Activated T-helper 9 cell treated with anti-CD3 and anti-CD28 coated beads, Interleukin-2, amount 50 U/mL, for 16 hours (primary cell): ENCODE measurements at regions not wholly inside any gene's neighbourhood (a gene's known extent, or its start where the extent isn't known, plus 50 kb on each side); places are given as distances from the start of the nearest gene placed in this dataset.

Experiments used
- DNase-seq: peaks from one replicate; pipeline ENCODE4 v3.0.0-alpha.2; 2020; ENCODE audit warnings: low read depth

- DNase-seq: no peak
Observed at GRCh38 chr21:25329227-25329825, 278.0 kb downstream of the MRPL39 start.

- DNase-seq: no peak
Observed at GRCh38 chr21:25328736-25329135, 278.5 kb downstream of the MRPL39 start.

DNA sequence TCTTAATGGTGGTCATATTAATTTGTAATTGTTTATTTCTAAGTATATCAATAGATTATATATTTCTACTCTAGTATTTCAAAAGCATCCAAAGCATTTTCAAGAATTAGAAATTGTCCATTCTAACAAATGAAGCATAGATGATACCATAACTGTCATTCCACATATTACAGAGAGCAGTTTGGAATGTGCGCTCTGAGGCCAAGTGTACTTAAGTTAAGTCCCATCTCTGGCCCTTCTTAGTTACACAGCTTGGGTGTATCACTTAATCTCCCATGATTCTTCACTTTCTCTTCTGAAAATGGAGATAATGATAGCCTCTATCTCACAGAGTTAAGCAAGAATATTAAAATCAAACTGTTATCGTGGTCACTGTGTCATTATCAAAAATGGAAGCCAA is 281.1 kb downstream of the MRPL39 start:
- no peak for DNase-seq

DNA sequence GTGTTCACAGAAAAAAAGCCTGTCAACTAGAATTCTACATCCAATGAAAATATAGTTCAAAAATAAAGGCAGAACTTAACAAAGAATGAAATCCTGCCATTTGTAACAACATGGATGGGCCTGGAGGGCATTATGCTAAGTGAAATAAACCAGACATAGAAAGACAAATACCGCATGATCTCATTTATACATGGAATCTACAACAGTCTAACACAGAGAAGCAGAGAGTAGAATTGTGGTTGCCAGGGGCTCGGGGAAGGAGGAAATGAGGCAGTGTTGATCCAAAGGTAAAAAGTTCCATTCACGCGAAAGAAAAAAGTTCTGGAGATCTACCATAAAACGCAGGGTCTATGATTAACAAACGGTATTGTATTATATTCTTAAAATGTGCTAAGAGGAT is 282.6 kb downstream of the MRPL39 start:
- no peak for DNase-seq

- DNase-seq: no peak
Observed at GRCh38 chr21:25323356-25323949, 283.8 kb downstream of the MRPL39 start.

DNA sequence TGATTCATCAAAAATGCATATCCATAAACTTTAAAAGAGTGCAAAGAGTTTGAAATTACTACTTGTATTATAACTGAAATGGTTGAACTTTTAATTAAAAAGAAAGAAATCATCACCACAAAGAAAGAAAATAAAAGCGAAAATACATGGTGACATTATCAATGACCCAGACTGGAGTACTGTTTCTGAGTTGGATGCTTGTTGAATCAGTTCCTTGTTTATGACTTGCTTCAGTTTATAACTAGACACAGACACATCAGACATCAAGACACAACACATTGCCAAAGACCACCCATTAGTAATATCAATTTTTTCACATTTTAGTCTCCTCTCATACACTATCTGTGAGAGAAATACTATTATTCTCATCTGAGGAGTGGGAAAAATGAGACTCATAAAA is 293.0 kb downstream of the MRPL39 start:
- no peak for DNase-seq

DNA sequence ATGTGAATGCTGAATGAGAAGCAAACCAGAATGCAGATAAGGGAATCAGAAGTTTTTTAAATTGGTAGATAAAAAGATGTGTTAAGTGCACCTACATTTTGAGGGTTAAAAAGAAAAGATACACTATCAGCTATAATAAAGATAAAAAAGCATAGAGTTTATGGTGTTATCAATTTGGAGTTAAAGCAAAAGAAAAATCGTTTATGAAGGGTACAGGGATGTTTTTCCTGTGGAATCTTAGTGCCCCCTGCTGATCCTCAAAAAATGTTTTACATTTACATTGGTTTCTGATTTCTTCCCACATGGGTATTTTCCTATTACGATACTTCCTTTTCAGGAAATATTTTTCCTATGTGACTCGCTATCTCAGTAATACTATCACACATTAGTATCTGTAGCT is 293.5 kb downstream of the MRPL39 start:
- DNase-seq: no peak

- DNase-seq: no peak
Observed at GRCh38 chr21:25307489-25307888, 299.8 kb downstream of the MRPL39 start.

DNA sequence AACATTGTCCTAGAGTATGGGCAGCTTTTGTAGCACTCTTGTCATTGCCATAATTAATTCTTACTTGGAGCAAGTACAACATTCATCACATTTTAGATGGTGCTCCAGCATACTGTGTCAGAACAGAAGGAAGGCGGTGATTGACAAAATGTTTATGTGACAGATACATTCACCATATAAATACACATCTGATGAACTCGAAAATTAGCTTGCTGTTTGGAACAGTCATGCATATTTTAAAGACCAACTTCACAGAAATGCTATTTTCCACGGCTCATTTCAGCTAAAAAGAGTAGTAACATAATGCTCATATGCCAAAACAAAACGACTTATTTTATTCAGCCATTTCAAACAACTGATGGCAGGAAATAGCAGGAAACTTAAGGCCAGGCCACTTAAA is 302.7 kb downstream of the MRPL39 start:
- no peak for DNase-seq

GRCh38 chr21:25300632-25301031 is 306.6 kb downstream of the MRPL39 start:
- no peak for DNase-seq

GRCh38 chr21:25298512-25299491 is 308.5 kb downstream of the MRPL39 start:
- DNase-seq: no peak

GRCh38 chr21:25297117-25297516 is 310.2 kb downstream of the MRPL39 start:
- DNase-seq: no peak

DNA sequence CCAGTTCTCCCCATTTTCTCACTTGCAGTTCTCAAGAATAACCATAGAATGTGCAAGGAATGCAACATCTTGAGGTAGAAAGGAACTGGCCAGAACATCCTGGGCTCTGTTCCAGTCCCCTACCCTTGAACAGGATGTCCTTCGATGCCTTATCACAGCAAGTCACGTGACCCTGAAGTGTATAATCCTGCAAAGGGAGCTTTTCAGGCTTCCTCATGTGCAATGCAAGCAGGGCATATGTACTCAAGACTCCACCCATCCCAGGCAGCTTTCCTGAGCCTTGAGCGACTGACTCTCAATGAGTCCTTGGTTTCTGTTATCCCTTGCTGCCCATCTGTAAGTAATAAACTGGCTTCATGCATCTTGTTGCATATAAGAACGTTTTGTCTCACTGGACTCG is 311.0 kb downstream of the MRPL39 start:
- no peak for DNase-seq

DNA sequence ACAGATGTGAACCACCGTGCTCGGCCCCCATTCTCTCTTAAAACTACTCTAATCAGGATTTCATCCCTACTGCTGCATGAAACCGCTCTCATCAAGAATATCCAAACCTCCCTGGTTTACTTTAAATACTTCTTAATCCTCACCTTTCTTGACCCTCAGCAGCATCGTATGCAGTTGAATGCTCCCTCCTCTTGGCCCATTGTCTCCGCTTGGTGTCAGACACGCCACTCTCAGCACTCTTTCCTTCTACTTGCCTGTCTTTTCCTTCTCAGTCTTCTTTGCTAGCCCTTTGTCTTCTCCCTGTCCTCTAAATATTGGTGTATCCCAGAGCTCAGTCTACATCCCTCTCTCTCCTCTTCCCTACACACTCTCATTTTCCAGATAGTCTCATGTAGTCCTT is 314.9 kb downstream of the MRPL39 start:
- DNase-seq: no peak

- no peak for DNase-seq
Observed at GRCh38 chr21:25283720-25284119, 323.6 kb downstream of the MRPL39 start.

DNA sequence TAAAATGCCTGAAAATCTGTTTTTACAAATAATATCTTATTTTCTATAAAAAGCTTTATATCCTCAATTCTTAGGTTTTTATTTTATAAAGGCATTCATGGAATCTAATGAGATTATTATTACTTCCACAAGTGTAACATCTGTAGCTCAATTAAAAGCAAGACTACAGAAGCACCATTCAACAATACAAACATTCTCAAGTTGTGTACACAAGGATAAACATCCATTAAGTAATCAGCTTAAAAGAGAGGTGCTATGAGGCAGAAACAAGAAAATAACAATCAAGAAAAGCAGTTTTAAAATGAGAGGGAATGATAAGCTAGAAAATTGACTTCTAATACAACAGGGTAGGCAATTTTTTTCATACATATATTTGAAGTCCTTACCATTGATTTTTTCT is 326.1 kb downstream of the MRPL39 start:
- no peak for DNase-seq

- DNase-seq: no peak
Observed at GRCh38 chr21:25280061-25280460, 327.2 kb downstream of the MRPL39 start.

- DNase-seq: no peak
Observed at GRCh38 chr21:25273959-25274358, 333.3 kb downstream of the MRPL39 start.

DNA sequence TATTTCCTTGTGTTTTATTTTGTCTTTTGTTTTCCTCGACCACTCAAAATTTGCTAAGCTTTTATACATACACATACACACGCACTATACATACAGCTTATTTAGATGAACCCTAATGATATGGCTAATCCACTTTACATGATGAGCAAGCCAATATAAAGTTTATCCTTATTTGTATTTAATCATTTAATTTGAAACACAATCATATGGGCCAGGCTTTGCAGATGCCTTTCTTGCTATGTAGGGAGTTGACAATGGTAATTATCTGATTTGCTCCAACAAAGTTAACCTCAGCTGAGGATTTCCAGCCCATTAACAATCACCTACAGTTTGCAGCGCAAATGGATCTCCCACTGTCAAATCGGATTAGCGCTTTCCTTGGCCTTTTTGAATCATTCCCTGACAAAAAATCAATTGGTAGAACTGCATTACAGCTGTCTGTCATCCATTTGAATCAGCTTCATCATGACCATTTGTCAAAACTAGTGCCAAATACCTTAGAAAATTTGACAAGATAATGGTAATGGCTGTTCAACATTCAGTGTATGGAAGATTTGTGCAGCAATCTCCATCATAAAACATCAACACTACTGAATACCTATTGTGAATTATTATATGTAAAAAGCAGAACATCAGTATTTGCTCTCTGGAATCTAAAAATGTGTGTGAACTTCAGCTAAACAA is 352.6 kb downstream of the MRPL39 start:
- DNase-seq: no peak

DNA sequence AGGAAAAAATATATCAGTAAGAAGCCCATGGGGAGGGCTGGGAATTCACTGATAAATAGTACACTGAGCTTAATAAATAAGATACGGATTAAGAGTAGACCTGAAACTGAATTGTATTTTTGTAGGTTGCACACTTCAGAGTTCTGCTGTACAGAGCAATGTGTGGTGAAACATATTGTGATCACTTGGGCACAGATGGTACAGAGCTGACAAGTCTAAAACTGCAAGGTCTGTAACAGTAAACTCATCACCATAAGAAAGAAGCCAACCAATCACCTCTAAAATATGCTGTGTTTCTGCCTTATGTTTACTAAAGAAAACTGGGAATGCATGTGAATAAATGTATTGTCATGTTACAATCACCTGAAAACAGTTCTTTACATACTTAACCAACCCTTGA is 360.7 kb downstream of the MRPL39 start:
- no peak for DNase-seq

GRCh38 chr21:25244735-25245134 is 362.5 kb downstream of the MRPL39 start:
- DNase-seq: no peak

DNA sequence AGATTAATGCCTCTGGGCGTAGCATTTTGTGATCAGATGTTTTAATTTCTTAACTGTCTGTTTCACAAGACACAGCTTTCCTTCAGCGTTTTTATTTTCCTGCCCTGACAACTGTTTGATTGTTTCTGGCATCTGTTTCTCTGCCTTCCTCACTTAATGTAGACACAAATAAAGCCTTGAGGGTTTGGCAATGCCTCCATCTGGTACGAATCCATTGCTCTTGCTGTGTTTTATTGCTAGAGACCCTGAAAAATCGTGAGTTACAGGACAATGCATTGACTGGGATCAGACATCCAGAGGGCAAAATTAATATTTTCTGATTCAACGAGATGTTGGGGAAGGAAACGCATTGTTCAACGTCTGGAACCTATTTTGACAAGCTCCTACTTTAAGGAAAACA is 363.5 kb downstream of the MRPL39 start:
- no peak for DNase-seq

- DNase-seq: no peak
Observed at GRCh38 chr21:25240974-25241373, 366.3 kb downstream of the MRPL39 start.
